Hematopoietic multipotent progenitor cell treated with erythropoietin and hydrocortisone succinate and interleukin-3 and kit ligand, for 8 days (in vitro differentiated cells): ENCODE measurements at regions not wholly inside any gene's neighbourhood (a gene's known extent, or its start where the extent isn't known, plus 50 kb on each side); places are given as distances from the start of the nearest gene placed in this dataset.

Experiments
- DNase-seq: peaks from one replicate; pipeline ENCODE4 v3.0.0-alpha.2; 2015

DNA sequence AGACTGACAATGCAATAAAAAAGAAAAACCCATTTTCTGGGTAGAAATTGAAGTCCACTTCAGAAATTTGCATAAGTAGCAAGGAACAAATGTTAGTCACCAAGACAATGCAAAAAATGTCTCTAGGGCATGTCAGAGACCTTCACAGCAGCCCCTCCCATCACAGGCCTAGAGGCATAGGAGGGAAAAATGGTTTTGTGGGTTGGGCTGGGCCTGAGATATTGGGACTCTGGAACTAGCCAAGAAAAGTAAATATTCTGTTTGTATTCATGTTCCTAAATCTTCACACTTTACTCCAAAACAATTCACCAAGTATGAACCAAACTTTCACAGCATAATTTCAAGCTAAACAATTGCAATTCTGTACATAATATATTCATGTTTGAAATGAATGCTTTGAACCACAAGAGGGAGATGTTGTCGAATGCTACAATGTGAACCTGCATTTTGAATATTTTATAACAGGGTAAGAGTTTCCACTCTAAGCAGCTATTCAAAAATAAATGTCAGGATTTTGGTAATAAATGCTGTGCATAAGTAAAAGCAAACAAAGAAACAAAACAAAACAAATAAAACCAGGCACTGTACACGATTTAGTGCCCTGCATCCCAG, 429.2 kb downstream of the OTOL1 start:
- DNase-seq = no peak

DNA sequence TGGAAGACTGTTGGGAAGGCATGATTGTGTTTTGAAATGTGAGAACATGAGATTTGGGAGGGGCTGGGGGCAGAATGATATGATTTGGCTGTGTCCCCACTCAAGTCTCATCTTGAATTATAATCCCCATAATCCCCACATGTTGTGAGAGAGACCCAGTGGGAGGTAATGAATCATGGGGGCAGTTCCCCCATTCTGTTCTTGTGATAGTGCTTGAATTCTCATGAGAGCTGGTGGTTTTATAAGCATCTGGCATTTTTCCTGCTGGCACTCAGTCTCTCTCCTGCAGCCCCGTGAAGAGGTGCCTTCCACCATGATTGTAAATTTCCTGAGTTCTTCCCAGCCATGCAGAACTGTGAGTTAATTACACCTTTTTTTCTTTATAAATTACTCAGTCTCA, 430.5 kb downstream of the OTOL1 start:
- DNase-seq = no peak

DNA sequence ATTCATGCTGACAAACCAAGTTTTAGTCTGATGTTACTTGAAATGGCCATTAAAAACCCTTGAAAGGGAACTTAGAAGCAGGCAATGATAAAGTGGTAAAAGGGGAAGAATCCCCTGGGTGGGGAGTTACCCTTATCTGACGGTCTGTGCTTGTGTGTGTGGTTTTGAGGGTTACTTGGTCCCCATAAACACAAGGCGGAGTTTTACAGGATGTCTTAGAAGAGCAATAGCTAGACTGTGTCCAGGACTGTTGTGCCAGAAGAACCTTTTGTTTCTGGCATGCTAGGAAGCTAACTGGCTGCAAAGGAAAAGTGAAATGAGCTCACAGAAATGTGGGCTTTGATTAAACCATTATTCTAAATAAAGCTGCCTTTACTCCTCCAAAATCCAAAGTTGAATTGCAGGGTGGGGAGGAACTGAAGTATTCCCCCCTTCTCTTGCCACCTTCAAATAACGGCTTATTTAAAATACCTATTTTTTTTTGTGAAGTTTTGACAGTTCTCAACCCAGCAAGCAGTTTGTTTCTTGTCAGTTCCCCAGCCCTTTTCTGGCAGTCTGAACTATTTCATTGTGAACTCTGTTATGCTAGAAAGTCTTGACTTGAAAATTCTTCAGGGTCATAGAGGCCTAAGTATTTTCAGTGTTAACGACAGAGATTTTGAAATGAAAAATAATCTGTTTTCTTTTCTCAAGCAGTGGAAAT, 443.5 kb downstream of the OTOL1 start:
- peak; percentile 56 for DNase-seq

DNA sequence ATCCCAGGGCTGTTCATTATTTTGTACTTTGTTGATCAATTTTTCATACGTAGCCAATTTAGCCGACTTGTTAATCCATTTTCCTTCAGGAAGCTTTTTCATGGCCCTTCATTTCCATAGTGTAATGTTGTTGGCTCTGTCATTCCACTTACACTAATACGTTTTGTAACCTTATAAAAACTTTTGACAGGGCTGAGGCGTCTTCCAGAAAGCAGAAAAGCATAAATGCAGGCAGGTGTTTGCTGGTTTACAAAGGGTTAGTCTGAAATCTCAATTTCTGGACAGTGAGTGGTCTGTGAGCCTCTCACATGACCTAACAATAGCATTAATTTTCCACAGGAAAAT, 444.0 kb downstream of the OTOL1 start:
- DNase-seq = no peak

DNA sequence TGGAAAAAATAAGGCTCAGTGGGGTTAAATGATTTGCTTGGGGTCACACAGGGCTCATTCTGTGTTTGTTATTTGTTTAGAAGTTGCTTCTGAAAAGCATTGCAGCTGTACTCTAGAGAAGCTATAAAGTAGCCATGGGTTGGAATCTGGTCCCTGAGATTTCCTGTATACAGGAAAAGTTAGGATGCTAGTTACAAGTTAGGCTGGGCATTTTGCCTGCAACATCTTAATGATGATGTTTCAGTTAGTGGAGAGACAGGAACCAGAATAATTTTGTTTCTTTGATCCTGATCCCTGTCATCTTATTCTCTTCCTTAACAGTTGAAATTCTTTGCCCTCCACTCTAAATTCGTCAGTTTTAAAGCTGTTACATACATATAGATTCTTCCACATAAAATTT, 445.3 kb downstream of the OTOL1 start:
- DNase-seq = no peak

DNA sequence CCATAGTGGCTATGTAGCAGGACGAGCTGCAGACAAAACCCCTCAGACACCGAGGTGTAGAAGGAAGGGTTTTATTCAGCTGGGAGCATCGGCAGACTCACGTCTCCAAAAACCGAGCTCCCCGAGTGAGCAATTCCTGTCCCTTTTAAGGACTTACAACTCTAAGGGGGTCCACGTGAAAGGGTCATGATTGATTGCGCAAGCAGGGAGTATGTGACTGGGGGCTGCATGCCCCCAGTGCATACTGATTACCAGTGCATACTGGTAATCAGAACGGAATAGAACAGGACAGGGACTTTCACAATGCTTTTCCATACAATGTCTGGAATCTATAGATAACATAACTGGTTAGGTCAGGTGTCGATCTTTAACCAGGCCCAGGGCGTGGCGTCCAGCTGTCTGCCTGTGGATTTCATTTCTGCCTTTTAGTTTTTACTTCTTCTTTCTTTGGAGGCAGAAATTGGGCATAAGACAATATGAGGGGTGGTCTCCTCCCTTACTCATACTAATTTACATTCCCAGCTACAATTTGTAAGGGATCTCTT, 447.3 kb downstream of the OTOL1 start:
- peak; percentile 42 for DNase-seq

DNA sequence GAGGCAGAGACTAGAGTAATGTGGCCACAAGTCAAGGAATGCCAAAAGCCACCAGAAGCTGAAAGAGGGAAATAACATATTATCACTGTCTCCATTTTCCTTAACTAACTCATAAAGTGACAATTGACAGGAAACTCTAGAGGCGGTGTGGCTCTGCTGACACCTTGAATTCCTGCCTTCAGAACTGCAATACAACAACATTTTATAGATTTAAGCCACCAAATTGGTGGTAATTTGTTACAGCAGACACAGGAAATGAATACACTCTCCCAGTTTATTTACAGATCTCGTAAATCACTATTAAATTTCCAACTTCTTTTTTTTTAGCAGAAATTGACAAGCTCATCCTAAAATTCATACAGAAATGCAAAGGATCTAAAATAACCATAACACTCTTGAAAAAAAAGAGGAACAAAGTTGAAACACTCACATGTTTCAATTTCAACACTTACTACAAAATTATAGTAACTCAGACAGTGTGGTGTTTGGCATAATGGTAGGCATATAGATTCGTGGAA, 449.9 kb downstream of the OTOL1 start:
- DNase-seq = no peak

DNA sequence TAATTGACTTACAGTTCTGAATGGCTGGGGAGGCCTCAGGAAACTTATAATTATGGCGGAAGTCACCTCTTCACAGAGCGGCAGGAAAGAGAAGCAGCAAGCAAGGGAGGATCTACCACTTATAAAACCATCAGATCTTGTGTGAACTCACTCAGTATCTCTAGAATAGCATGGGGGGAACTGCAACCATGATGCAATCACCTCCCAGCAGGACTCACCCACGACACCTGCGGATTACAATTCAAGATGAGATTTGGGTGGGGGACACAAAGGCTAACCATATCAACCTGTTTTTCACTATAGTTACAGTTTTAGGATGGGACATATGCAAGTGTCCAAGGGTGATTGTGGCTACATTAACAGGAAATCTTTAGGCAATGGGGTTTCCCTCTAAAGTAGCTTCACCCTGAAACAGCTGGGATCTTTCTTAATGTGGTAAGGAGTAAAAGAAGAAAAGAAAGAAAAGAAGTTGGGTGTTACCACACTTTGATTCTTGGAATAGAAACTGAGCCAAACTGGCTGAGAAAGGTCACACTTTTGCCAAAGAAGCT, 453.8 kb downstream of the OTOL1 start:
- DNase-seq = no peak

DNA sequence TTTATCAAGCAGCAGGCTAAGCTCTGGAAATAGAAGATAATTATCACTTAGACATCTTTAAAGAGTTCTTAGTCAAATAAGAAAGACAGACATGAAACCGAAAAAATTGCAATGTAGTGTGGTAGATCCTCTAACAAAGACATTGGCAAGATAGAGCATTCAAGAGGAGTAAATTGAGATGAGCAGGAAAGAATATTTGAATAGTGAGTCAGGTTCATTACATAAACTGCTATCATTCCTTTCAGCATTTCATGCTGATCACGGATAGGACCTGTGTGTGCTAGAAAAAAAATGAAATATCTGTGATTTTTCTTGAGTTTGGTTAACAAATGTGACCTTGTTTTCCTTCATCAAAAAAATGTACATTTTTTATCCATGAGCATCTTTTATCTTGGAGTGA, 460.9 kb downstream of the OTOL1 start:
- DNase-seq = no peak

DNA sequence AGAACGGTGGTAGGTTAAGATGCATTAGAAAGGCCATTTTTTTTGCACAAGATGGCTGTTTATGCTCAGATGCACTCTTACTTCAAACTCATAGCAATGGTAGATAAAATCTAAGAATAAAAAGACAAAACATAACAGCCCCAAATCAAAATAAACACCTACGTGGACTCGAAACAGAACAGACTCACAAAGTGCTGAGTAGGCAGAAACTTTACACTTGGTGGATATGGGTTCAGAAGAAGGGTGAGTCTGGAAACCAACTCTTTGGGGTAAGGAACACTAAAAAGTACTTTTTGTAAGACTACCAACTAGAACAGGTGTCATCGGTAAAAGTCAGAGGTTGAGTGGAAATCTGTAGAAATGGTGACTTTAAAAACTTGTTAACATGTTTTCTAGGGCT, 468.2 kb downstream of the OTOL1 start:
- no peak for DNase-seq

DNA sequence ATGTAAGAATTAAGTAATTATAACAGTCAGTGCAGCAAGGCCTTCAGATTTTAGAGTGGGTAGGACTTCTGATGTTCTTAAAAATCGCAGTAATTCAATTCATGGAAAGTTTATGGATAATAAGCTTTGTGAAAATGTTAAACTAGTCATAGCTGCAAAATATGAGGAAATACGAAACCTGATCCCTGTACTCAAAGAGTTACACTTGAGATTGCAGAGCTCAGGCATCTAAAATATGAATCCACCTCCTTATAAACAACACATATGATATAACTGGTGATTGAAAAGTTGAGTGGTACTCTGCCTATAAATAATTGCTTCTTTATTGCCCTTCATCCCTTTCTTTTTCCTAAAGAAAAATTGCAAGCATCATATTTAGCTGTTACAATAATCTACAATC, 473.3 kb downstream of the OTOL1 start:
- DNase-seq = no peak

DNA sequence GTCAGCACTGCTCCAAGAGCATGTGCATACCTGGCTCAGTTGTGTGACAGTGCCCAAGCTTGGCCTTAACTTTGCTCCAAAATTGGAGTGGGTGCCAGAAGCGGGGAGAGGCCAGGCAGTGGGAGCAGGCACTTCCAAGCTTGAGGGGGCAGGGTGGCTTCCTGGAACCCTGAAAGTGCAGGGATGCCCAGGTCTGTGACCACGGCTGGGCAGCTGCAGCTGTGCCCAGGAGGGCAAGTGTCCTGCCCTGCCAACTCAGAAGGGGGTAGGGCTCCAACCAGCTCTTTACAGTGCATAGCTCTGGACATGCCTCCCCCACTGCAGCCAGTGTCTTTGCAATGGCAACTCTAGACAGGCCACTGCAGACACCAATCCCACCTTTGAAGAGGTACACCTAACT, 478.6 kb downstream of the OTOL1 start:
- no peak for DNase-seq

DNA sequence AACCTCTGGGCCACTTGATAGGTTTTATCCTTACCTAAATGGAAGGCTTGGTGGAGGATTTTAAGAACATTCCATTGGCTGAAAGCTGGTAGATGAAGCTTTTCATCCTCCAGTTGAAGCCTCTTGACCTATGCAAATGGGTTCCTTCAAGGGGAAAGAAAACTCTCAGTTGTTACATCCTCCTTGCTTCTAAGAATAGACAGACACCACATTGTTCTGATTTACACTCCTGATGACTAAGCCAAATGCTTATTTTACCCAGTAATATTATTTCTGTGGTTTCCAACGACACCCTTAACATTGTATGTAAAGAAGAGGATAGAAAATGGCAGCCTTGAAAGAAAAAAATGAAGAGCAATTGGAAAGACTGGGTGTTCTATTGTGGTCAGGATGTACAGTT, 480.5 kb downstream of the OTOL1 start:
- no peak for DNase-seq

DNA sequence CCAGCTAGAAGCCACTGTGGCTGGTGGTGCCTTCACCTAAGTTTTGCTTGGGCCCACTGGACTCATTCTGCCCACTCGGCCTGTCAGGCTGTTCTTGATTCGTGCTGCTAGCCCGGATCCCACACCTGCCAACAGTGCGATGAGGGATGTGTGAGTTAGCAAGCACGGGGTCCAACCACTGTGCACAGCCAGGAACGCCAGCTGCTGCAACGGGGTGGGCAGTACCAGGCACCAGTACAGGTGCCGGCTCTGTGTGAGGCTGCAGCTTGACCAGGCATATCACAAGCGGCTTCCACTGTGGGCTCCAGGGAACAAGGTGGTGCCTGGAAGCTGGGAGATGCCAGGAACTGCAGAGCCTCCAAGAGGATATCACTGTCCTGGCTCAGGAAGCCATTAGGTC, 481.2 kb downstream of the OTOL1 start:
- no peak for DNase-seq

DNA sequence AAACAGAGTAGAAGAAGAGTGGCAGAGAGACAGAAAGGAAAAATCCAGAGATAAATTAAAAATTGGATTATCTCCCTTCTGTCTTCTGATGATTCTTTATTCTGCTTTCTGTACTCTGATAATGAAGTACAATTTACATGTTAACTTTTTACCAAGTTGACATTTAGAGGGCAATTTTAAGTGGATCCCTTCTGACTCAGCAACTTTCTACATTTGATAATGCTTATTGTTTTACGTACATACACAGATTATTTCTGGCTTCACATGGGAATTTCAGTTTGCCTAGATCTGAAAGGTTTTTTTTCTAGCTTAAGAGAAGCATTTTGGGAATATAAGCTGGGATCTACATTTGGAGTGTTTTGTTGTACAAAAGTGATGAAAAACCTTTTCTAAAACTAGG, 491.3 kb downstream of the OTOL1 start:
- no peak for DNase-seq

DNA sequence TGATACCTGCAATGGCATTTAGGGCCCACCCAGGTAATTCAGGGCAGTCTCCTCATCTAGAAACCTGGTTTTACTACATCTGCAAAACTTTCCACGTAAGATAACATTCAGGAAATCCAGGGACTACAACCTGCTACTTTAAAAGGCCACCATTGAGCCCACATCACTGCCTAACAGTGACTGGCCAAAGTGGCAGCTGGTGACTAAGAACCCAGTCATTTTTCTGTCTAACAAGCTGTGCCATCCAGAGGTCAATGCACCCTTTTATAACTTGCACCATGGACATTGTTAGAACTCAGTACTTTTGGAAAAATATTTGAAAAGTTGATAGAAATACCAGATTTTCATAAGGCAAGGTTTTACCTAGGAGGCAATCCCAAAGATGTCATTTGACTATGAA, 492.4 kb downstream of the OTOL1 start:
- no peak for DNase-seq

DNA sequence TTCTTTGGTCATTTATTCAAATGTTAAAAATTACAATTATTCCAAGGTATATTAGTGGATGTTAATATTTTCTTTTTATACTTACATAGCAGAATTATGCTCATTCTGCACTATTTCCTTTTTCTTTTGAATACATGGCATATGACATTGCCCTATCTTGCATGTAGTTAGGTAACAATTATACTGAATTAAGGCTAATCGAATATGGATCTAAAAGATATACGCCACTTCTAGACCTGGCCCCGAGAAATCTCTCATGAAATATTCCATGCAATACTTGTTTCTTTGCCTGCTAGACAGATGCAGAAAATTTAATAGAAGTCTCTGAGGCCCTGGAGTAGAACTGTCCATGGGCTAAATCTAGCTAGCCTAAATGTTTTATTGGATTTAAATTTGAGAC, 493.4 kb downstream of the OTOL1 start:
- no peak for DNase-seq

DNA sequence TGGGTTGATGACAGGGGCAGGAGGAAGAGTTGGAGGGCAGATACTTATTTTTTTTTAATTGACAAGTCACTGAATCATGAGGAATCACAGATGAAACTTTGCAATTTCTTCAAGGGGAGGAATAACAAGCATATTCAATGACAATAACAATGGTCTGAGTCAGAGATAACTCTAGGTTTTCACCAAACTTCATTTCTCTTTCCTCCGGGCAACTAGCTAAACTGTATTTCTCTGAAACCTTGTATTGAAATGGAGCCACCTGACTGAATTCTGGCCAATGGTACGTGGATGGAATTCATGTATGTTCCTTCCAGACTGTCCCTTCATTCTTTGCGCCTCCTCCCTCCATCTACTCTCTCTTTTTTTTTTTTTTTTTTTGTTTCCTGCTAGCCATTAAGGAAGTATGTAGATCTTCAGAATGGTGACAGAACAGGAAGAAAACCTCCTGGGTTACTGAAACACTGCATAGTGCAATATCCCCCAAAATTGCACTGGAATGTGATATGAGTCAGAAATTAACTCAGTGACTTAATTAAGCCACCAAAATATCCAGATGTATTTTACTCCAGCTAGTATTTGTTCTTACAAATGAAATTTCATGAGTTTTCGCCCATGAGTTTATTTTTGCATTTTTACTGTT, 495.4 kb downstream of the OTOL1 start:
- no peak for DNase-seq

DNA sequence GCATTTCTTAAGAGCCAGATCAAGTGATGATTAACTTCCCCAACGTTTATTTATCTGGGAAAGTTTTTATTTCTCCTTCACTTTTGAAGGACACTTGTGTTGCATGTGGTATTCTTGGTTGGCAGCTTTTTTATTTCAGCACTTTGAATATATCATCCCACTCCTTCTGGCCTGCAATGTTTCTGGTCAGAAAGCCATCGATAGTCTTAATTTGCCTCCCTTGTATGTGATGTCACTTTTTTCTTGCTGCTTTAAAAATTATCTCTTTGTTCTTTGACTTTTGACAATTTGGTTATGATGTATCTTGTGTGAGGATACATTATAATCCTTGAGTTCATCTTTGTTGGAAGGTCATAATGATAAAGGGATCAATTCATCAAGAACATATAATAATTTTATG, 503.2 kb downstream of the OTOL1 start:
- no peak for DNase-seq

DNA sequence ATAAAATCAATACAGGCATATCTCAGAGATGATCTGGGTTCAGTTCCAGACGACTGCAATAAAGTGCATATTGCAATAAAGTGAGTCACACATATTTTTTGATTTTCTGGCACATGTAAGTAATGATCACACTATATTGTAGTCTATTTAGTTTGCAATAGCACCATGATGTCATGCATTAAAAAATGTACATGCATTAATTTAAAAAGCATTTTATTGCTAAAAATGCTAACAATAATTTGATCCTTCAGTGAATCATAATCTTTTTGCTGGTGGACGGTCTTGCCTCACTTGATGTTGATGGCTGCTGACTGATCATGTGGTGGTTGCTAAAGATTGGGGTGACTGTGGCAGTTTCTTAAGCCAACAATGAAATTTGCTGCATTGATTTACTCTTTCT, 511.1 kb downstream of the OTOL1 start:
- DNase-seq = no peak

DNA sequence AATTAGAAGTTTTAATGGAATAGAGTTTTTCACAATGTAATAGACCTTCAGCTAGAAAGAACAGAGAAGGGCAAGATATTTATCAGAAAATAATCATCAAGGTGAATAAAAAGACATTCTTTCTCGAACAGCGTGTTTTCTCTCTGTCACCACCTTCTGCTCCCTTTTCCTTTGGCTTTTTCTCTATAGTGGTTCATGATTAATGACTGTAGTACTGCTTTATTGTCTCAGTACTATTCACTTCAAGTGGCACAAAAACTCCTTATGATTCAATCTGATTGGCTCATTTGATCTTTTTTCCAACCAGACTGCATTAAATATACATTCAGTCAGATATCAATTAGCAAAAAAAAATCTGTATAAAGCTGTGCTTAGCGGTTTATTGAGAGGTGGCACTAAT, 516.0 kb downstream of the OTOL1 start:
- no peak for DNase-seq

DNA sequence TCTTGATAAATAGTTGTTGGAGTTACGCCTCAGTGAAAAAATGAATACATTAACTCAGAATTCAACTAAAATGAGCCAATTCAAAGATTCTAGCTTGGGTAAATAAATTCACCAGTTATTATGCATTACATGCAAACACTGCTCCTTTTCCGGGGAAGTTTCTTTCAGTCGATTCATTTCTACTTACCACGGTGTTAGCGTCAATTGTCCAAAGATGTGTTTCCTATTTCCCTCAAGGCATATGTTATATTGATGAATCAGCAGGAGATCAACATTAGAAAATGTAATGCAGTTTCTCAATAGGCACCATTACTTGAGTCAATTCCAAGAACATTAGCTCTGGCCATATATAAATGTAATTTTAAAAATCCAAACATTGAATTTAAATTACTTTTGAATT, 517.7 kb downstream of the OTOL1 start:
- no peak for DNase-seq

DNA sequence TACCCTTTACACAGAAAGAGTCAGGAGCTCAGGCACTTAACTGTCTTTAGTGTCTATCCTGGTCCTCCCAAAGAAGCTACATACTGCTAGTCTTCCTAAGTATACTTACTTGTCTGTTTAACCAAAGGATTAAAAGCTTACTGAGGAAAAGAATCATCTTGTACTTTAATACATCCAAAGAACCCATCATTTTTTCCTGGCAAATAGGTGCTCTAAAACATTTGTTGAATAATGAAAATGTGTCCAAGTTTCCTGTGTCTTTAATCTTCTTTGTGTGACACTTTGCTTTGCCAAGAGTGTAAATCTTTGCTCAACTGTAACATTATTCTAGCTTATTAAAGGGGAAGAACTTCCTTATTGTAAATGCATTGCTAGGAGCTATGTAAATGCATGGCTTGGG, 519.2 kb downstream of the OTOL1 start:
- DNase-seq = no peak

DNA sequence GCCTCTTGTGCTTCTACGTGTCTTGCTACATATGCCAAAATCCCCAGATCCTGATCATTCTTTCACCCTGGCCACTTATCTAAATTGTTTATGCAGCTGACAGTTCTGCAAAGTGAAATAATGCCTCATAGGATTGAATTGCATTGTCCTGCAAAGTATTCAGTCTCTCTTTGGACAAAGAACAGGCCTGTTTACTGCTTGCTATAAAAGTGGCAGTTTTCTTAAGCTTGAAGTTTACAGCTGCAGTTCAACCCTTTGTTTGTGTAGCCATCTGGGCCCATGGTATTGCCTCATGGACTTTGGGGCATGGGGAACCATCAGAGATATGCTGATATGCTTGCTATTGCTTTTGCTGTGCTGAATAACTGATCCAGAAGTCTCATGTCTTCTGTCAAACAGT, 523.2 kb downstream of the OTOL1 start:
- no peak for DNase-seq
